ENCODE measurements at regions not wholly inside any gene's neighbourhood (a gene's known extent, or its start where the extent isn't known, plus 50 kb on each side); places are given as distances from the start of the nearest gene placed in this dataset.

DNA sequence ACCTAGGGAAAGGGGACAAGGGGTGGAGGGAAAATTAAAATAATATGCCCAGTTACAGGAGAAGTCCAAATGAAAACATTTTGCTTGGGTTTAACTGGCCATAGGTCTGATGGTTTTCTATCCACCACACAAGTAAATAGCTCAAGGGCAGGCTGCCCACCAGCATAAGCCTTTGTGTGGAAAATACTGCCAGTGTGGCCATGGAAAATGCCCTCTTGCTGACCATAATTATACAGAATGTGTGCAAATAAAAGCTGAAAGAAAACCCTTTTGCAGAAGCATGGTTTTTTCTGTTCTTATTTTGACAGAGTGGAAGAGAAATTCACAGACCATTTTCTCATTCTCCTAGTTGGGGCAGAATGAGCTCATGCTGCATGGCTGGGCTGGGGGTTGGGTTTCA lies 111.3 kb upstream of the SIX2 start:
- intact Hi-C loops (cut with DNase I; ENCODE audit: low total_unique reads), result no loop called here
- H3K27ac ChIP-seq, result no peak overlapping the region
- H3K27me3 ChIP-seq, result no peaks in the 10 kb centered on the region
- TF ChIP-seq POLR2AphosphoS5 (IDR thresholded peaks at IDR 0.05), result no peak
- no peak for TF ChIP-seq CTCF (IDR thresholded peaks at IDR 0.05)
- no peaks in the 10 kb centered on the region for H3K9me3 ChIP-seq
- no peak for DNase-seq (ENCODE audit: low spot score in 2 of 2)
- no peaks in the 10 kb centered on the region for H3K36me3 ChIP-seq
- H3K4me1 ChIP-seq, result no peaks in the 10 kb centered on the region
- no peak overlapping the region for H3K4me3 ChIP-seq

GRCh38 chr2:45119855-45120254 lies 110.6 kb upstream of the SIX2 start:
- no peak for DNase-seq (ENCODE audit: low spot score in 2 of 2)
- no peaks in the 10 kb centered on the region for H3K36me3 ChIP-seq
- no peaks in the 10 kb centered on the region for H3K27me3 ChIP-seq
- no peak overlapping the region for H3K27ac ChIP-seq
- intact Hi-C loops (cut with DNase I; ENCODE audit: low total_unique reads), result no loop called here
- H3K9me3 ChIP-seq, result no peaks in the 10 kb centered on the region
- H3K4me3 ChIP-seq, result no peak overlapping the region
- H3K4me1 ChIP-seq, result no peaks in the 10 kb centered on the region
- TF ChIP-seq CTCF (IDR thresholded peaks at IDR 0.05) (no peak), POLR2AphosphoS5 (IDR thresholded peaks at IDR 0.05) (no peak), POLR2A (IDR thresholded peaks at IDR 0.05) (no peak)

GRCh38 chr2:45119038-45119437 lies 109.8 kb upstream of the SIX2 start:
- H3K36me3 ChIP-seq, result no peaks in the 10 kb centered on the region
- TF ChIP-seq POLR2AphosphoS5 (IDR thresholded peaks at IDR 0.05) (no peak), CTCF (IDR thresholded peaks at IDR 0.05) (no peak), POLR2A (IDR thresholded peaks at IDR 0.05) (no peak)
- no peaks in the 10 kb centered on the region for H3K9me3 ChIP-seq
- intact Hi-C loops (cut with DNase I; ENCODE audit: low total_unique reads), result no loop called here
- no peaks in the 10 kb centered on the region for H3K27me3 ChIP-seq
- H3K4me1 ChIP-seq, result no peaks in the 10 kb centered on the region
- H3K27ac ChIP-seq, result no peak overlapping the region
- DNase-seq (ENCODE audit: low spot score in 2 of 2), result no peak
- no peak overlapping the region for H3K4me3 ChIP-seq

DNA sequence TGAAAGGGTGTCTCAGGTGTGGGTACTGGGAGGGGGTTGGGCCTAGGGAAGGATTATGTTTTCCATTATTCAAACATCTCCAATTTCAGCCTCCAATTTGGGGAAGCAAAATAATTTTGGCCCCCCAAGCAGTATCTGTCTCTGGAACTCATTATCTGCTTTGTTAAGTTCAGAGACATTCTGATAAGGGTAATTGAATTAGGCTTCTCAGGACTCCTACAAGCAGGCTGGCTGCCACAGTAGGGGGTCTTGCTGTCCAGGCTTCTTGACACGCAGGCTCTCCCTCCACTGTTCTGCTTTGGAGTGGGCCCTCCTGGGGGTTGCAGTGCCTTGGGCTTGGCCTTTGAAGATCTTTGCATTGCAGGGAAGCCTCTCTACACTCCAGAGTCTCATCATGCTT lies 108.1 kb upstream of the SIX2 start:
- H3K27ac ChIP-seq, result no peak overlapping the region
- no peaks in the 10 kb centered on the region for H3K36me3 ChIP-seq
- intact Hi-C loops (cut with DNase I; ENCODE audit: low total_unique reads), result no loop called here
- H3K9me3 ChIP-seq, result no peaks in the 10 kb centered on the region
- no peak overlapping the region for H3K4me3 ChIP-seq
- DNase-seq (ENCODE audit: low spot score in 2 of 2), result no peak
- H3K4me1 ChIP-seq, result no peaks in the 10 kb centered on the region
- no peaks in the 10 kb centered on the region for H3K27me3 ChIP-seq
- no peak for TF ChIP-seq POLR2A (IDR thresholded peaks at IDR 0.05)
- TF ChIP-seq CTCF (IDR thresholded peaks at IDR 0.05), result no peak
- TF ChIP-seq POLR2AphosphoS5 (IDR thresholded peaks at IDR 0.05), result no peak

- intact Hi-C loops (cut with DNase I; ENCODE audit: low total_unique reads), result no loop called here
- H3K27ac ChIP-seq, result no peak overlapping the region
- DNase-seq (ENCODE audit: low spot score in 2 of 2), result no peak
- no peak overlapping the region for H3K4me3 ChIP-seq
- H3K27me3 ChIP-seq, result no peaks in the 10 kb centered on the region
- TF ChIP-seq POLR2A (IDR thresholded peaks at IDR 0.05) (no peak), POLR2AphosphoS5 (IDR thresholded peaks at IDR 0.05) (no peak), CTCF (IDR thresholded peaks at IDR 0.05) (no peak)
- H3K4me1 ChIP-seq, result no peaks in the 10 kb centered on the region
- no peaks in the 10 kb centered on the region for H3K9me3 ChIP-seq
- H3K36me3 ChIP-seq, result no peaks in the 10 kb centered on the region
Observed at GRCh38 chr2:45115181-45115580, 105.9 kb upstream of the SIX2 start.

Data from breast epithelium (tissue), 4 donors.